K562 (cell line): ENCODE measurements at regions not wholly inside any gene's neighbourhood (a gene's known extent, or its start where the extent isn't known, plus 50 kb on each side); places are given as distances from the start of the nearest gene placed in this dataset.

Source experiments
- ATAC-seq: fragments of 200-7000 bp; cut with Tn5 transposase; 3 replicates; pipeline ENCODE4 v1.9.1; 2020; ENCODE audit warnings: moderate library complexity
- BruUV-seq: library from RNA; stranded (reverse); fragments of 400-500 nt; replicated peaks from 2 replicates; lab custom pipeline; 2021; lab: Mats Ljungman, UMichigan
- CTCF ChIA-PET: fragments of 300-600 bp; formaldehyde crosslinking; extraction: SDS; loops from one replicate; lab custom pipeline; 2021; ENCODE audit warnings: low intra/inter-chr PET ratio; lab: Yijun Ruan, JAX
- POLR2A ChIA-PET: fragments of 300-600, 350-650 bp; sonication (Branson Sonifier 250); formaldehyde crosslinking; extraction: SDS; loops from one replicate; lab custom pipeline; 2021; ENCODE audit warnings: antibody characterized with exemption, inconsistent platforms; lab: Yijun Ruan, JAX
- DNase-seq, 4 experiments: peaks; one replicate each; pipeline versions ENCODE4 v3.0.0 to v3.0.0-alpha.2; 2011 to 2018; ENCODE audit warnings: low spot score in 3 of 4, mixed read lengths in 3 of 4; ENCODE audit errors: extremely low read depth in 1 of 4
- FAIRE-seq: peaks from 2 replicates; lab custom pipeline; 2011; peaks lifted over from hg19 to GRCh38; lab: Jason Lieb, UNC
- H2AFZ ChIP-seq: 2 replicates; pipeline ENCODE4 v1.6.0; 2011; ENCODE audit warnings: low read depth, low read length, control low read depth, inconsistent platforms
- H3K27ac ChIP-seq: fragments of 200-600 bp; 3 replicates; pipeline ENCODE4 v1.8.0; 2011; ENCODE audit warnings: low read depth, mild to moderate bottlenecking, control low read depth, inconsistent platforms, low read length, moderate library complexity, mixed read lengths; ENCODE audit errors: extremely low read depth
- H3K27me3 ChIP-seq, 2 experiments: fragments of 300-600 bp in 1 of 2; 2 replicates in 1 of 2; 3 replicates in 1 of 2; pipeline versions ENCODE4 v1.6.0 to v1.8.0; 2011; ENCODE audit warnings: inconsistent platforms in 2 of 2, low read length in 2 of 2, mild to moderate bottlenecking in 1 of 2, mixed read lengths in 1 of 2, moderate library complexity in 1 of 2; ENCODE audit not compliant: control insufficient read depth in 2 of 2, insufficient read depth in 2 of 2
- H3K36me3 ChIP-seq: fragments of 300-600 bp; 3 replicates; pipeline ENCODE4 v1.8.0; 2011; ENCODE audit warnings: mild to moderate bottlenecking, low read length, inconsistent platforms; ENCODE audit not compliant: control insufficient read depth, insufficient read depth
- H3K4me1 ChIP-seq, 2 experiments: fragments of 200-600 bp in 1 of 2; replicated peaks in 1 of 2; 2 replicates in 1 of 2; 3 replicates in 1 of 2; pipeline versions ENCODE4 v1.5.1 to v1.8.0; 2011; ENCODE audit warnings: inconsistent platforms in 2 of 2, low read length in 2 of 2, mild to moderate bottlenecking in 1 of 2, mixed read lengths in 1 of 2, moderate library complexity in 1 of 2; ENCODE audit not compliant: control insufficient read depth in 2 of 2, insufficient read depth in 2 of 2
- H3K4me2 ChIP-seq: 2 replicates; pipeline ENCODE4 v1.6.1; 2011; ENCODE audit warnings: low read length, control low read depth, inconsistent platforms, mixed read lengths; ENCODE audit not compliant: insufficient read depth
- H3K4me3 ChIP-seq: fragments of 200-600 bp; sonication (generic), shearing (Covaris generic); 2 replicates; pipeline ENCODE4 v1.5.1; 2016; ENCODE audit warnings: control low read depth, inconsistent platforms
- H3K79me2 ChIP-seq: fragments of 200-600 bp; 3 replicates; pipeline ENCODE4 v1.8.0; 2011; ENCODE audit warnings: low read length, inconsistent platforms; ENCODE audit not compliant: control insufficient read depth, insufficient read depth
- H3K9ac ChIP-seq, 2 experiments: 2 replicates each; pipeline versions ENCODE4 v1.6.0 to v1.6.1; 2011; ENCODE audit warnings: low read depth in 2 of 2, low read length in 2 of 2, control low read depth in 1 of 2, inconsistent platforms in 1 of 2, mild to moderate bottlenecking in 1 of 2, mixed read lengths in 1 of 2; ENCODE audit not compliant: insufficient read depth in 1 of 2
- H3K9me1 ChIP-seq: one replicate; pipeline ENCODE4 v1.6.0; 2011; ENCODE audit warnings: inconsistent platforms, mild to moderate bottlenecking, low read length, moderate library complexity; ENCODE audit not compliant: control insufficient read depth, insufficient read depth
- H3K9me3 ChIP-seq: replicated peaks from 2 replicates; pipeline ENCODE4 v1.5.1; 2011; ENCODE audit warnings: low read depth, low read length, inconsistent platforms; ENCODE audit not compliant: control insufficient read depth, insufficient read depth
- H4K20me1 ChIP-seq: replicated peaks from 2 replicates; pipeline ENCODE4 v1.6.1; 2011; ENCODE audit warnings: low read length, inconsistent platforms, mixed read lengths; ENCODE audit not compliant: control insufficient read depth, insufficient read depth
- BRCA1 ChIP-seq, 2 experiments: fragments of 450-650 bp in 1 of 2; sonication (generic) in 1 of 2; formaldehyde crosslinking in 1 of 2; IDR thresholded peaks; 2 replicates each; pipeline versions ENCODE4 v1.5.0 to v1.6.1; 2017 to 2020; ENCODE audit warnings: mild to moderate bottlenecking in 1 of 2, missing genetic modification reagents in 1 of 2
- BRD4 ChIP-seq: fragments of 200-600 bp; sonication (generic); IDR thresholded peaks from 2 replicates; pipeline ENCODE4 v1.6.1; 2017; ENCODE audit warnings: inconsistent platforms
- CAMTA2 ChIP-seq: fragments of 250-450 bp; sonication (Bioruptor Pico); conservative IDR thresholded peaks from 2 replicates; pipeline ENCODE4 v1.5.1; 2022
- CHD2 ChIP-seq: IDR thresholded peaks from 2 replicates; pipeline ENCODE4 v1.6.1; 2011; ENCODE audit warnings: low read depth, low read length
- HMG20B ChIP-seq: fragments of 250-450 bp; sonication (Bioruptor Pico); IDR thresholded peaks from 2 replicates; pipeline ENCODE4 v1.5.0; 2021; ENCODE audit warnings: mild to moderate bottlenecking
- HNRNPUL1 ChIP-seq: fragments of 200-400 bp; formaldehyde crosslinking; IDR thresholded peaks from 2 replicates; pipeline ENCODE4 v1.6.1; 2017; ENCODE audit warnings: low read length
- MAX ChIP-seq: sonication (generic); formaldehyde crosslinking; IDR thresholded peaks from 2 replicates; pipeline ENCODE4 v1.9.0; 2022; ENCODE audit warnings: mild to moderate bottlenecking, missing genetic modification reagents
- MTF1 ChIP-seq: fragments of 250-450 bp; sonication (Bioruptor Pico); IDR thresholded peaks from 2 replicates; pipeline ENCODE4 v1.9.0; 2021; ENCODE audit warnings: moderate library complexity, mild to moderate bottlenecking, inconsistent platforms, borderline replicate concordance
- MXD1 ChIP-seq: fragments of 250-450 bp; sonication (Bioruptor Pico); IDR thresholded peaks from 2 replicates; pipeline ENCODE4 v1.8.0; 2021; ENCODE audit warnings: borderline replicate concordance, mild to moderate bottlenecking, moderate library complexity; ENCODE audit not compliant: poor library complexity, severe bottlenecking
- NBN ChIP-seq: fragments of 450-650 bp; IDR thresholded peaks from 2 replicates; pipeline ENCODE4 v1.6.1; 2016; ENCODE audit warnings: low read depth, mild to moderate bottlenecking
- NFRKB ChIP-seq: fragments of 450-650 bp; IDR thresholded peaks from 2 replicates; pipeline ENCODE4 v1.6.1; 2016; ENCODE audit warnings: low read depth
- RFX7 ChIP-seq: fragments of 250-450 bp; sonication (Bioruptor Pico); IDR thresholded peaks from 2 replicates; pipeline ENCODE4 v1.5.1; 2021; ENCODE audit warnings: mild to moderate bottlenecking
- SAFB ChIP-seq: fragments of 200-400 bp; formaldehyde crosslinking; IDR thresholded peaks from 2 replicates; pipeline ENCODE4 v1.6.1; 2017; ENCODE audit warnings: low read depth, low read length, borderline replicate concordance
- TAF7 ChIP-seq: fragments of 450-650 bp; IDR thresholded peaks from 2 replicates; pipeline ENCODE4 v1.6.1; 2016; ENCODE audit warnings: missing genetic modification characterization, missing compliant biosample characterization
- YBX1 ChIP-seq: fragments of 450-650 bp; IDR thresholded peaks from 2 replicates; pipeline ENCODE4 v1.7.1; 2016; ENCODE audit warnings: mild to moderate bottlenecking
- ZBTB12 ChIP-seq: fragments of 250-450 bp; sonication (Bioruptor Pico); IDR thresholded peaks from 2 replicates; pipeline ENCODE4 v1.4.0; 2020
- ZEB2 ChIP-seq: fragments of 450-650 bp; IDR thresholded peaks from 2 replicates; pipeline ENCODE4 v1.6.1; 2016
- ZFP1 ChIP-seq: fragments of 450-650 bp; formaldehyde crosslinking; IDR thresholded peaks from 2 replicates; pipeline ENCODE4 v1.4.0; 2020; ENCODE audit warnings: mild to moderate bottlenecking, mixed read lengths
- ZHX1 ChIP-seq: fragments of 150-350 bp; conservative IDR thresholded peaks from 2 replicates; pipeline ENCODE4 v1.6.1; 2014; ENCODE audit warnings: low read length
- ZNF212 ChIP-seq: fragments of 450-650 bp; formaldehyde crosslinking; IDR thresholded peaks from 2 replicates; pipeline ENCODE4 v1.4.0; 2020; ENCODE audit warnings: mild to moderate bottlenecking
- ZNF354B ChIP-seq: fragments of 250-450 bp; sonication (Bioruptor Pico); IDR thresholded peaks from 2 replicates; pipeline ENCODE4 v1.4.0; 2020
- ZNF77 ChIP-seq: fragments of 250-450 bp; sonication (Bioruptor Pico); IDR thresholded peaks from 2 replicates; pipeline ENCODE4 v1.5.0; 2020
- WGBS: fragments of 100-300 bp; shearing (Covaris generic); methylation state at CpG from one replicate; pipeline ENCODE4 v1.1.6; 2016; ENCODE audit warnings: low coverage, mixed read lengths; ENCODE audit not compliant: insufficient coverage; ENCODE audit errors: missing lambda C conversion rate; 5-methylcytosine and 5-hydroxymethylcytosine counted together
- in situ Hi-C: fragments of 300-500 bp; cut with MboI; formaldehyde crosslinking; loops from 4 replicates; pipeline ENCODE4 v1.15.0; 2018; ENCODE audit warnings: inconsistent platforms, mixed read lengths
- intact Hi-C: fragments of 100-400 bp; cut with micrococcal nuclease; formaldehyde crosslinking; loops from 2 replicates; pipeline ENCODE4 v1.14.2; 2022

- TF ChIP-seq BRCA1 (IDR thresholded peaks at IDR 0.05) (no peak), BRCA1 (CRISPR knock-in tag; IDR thresholded peaks at IDR 0.05) (no peak), ZNF212 (CRISPR knock-in tag) (no peak), BRD4 (no peak), MTF1 (CRISPR knock-in tag) (no peak), HMG20B (CRISPR knock-in tag) (no peak), SAFB (no peak), CHD2 (no peak), TAF7 (tag) (no peak), NFRKB (no peak), ZFP1 (CRISPR knock-in tag) (no peak), HNRNPUL1 (no peak), NBN (no peak), YBX1 (no peak), ZNF354B (no peak)
Measured at GRCh38 chr12:88922816-88923215, 342.5 kb upstream of the KITLG start (continued).

GRCh38 chr12:88921890-88922532 lies 341.7 kb upstream of the KITLG start:
- Histone ChIP-seq H3K79me2 (no peaks in the 10 kb centered on the region), H3K9me3 (no peaks in the 10 kb centered on the region; the same call in 1 of the 2 replicates), H4K20me1 (no peaks in the 10 kb centered on the region), H2AFZ (no peak overlapping the region), H3K4me3 (no peak overlapping the region), H3K36me3 (no peaks in the 10 kb centered on the region), H3K4me1 (no peaks in the 10 kb centered on the region), H3K27me3 (no peaks in the 10 kb centered on the region), H3K9ac (no peak overlapping the region), H3K9me1 (no peaks in the 10 kb centered on the region), H3K27ac (no peak overlapping the region), H3K4me2 (no peak overlapping the region)
- 0% methylated on average over 3 of the region's 3 CpGs for WGBS
- POLR2A ChIA-PET, result no interaction called here
- BruUV-seq, result no TSS peak
- ATAC-seq, result no peak
- in situ Hi-C loops (no loop called here), intact Hi-C loops (no loop called here)
- CTCF ChIA-PET, result no interaction called here
- no peak for DNase-seq
- no peak for FAIRE-seq
- TF ChIP-seq RFX7 (CRISPR knock-in tag), result no peak
- TF ChIP-seq CAMTA2 (CRISPR knock-in tag), result no peak
- no peak for TF ChIP-seq ZBTB12 (CRISPR knock-in tag)
- no peak for TF ChIP-seq MXD1 (CRISPR knock-in tag)
- TF ChIP-seq MAX (CRISPR knock-in tag), result no peak
- TF ChIP-seq ZNF77, result no peak
- no peak for TF ChIP-seq ZHX1
- no peak for TF ChIP-seq ZEB2
